Type B pancreatic cell (in vitro differentiated cells): ENCODE measurements at regions not wholly inside any gene's neighbourhood (a gene's known extent, or its start where the extent isn't known, plus 50 kb on each side); places are given as distances from the start of the nearest gene placed in this dataset.

Experiments
- DNase-seq: peaks from one replicate; pipeline ENCODE4 v3.0.0; 2021; ENCODE audit warnings: mixed read lengths; ENCODE audit not compliant: unreplicated experiment; ENCODE audit errors: extremely low spot score
- H3K27ac Mint-ChIP-seq: 2 replicates; pipeline ENCODE4 v1.8.0; 2021; ENCODE audit warnings: mild to moderate bottlenecking, mixed read lengths
- H3K27me3 Mint-ChIP-seq: 2 replicates; pipeline ENCODE4 v1.8.0; 2021; ENCODE audit warnings: mixed read lengths
- H3K36me3 Mint-ChIP-seq: 2 replicates; pipeline ENCODE4 v1.8.0; 2021; ENCODE audit warnings: mixed read lengths
- H3K4me1 Mint-ChIP-seq: one replicate; pipeline ENCODE4 v1.8.0; 2021; ENCODE audit warnings: mixed read lengths; ENCODE audit not compliant: unreplicated experiment
- H3K4me3 Mint-ChIP-seq: 2 replicates; pipeline ENCODE4 v1.8.0; 2021; ENCODE audit warnings: mild to moderate bottlenecking, mixed read lengths
- H3K9me3 Mint-ChIP-seq: 2 replicates; pipeline ENCODE4 v1.8.0; 2021; ENCODE audit warnings: mixed read lengths
- TF ChIP-seq, protein P1 (sequence below): fragments of 200-600 bp; sonication (generic); conservative IDR thresholded peaks from 2 replicates; pipeline ENCODE4 v1.5.0; 2021; ENCODE audit warnings: antibody characterized with exemption, mild to moderate bottlenecking

- no peaks in the 10 kb centered on the region for H3K36me3 Mint-ChIP-seq
- no peaks in the 10 kb centered on the region for H3K27me3 Mint-ChIP-seq
- peaks cover 14% of the 10 kb centered on the region for H3K4me1 Mint-ChIP-seq
- no peaks in the 10 kb centered on the region for H3K9me3 Mint-ChIP-seq
- TF ChIP-seq, protein P1, sequence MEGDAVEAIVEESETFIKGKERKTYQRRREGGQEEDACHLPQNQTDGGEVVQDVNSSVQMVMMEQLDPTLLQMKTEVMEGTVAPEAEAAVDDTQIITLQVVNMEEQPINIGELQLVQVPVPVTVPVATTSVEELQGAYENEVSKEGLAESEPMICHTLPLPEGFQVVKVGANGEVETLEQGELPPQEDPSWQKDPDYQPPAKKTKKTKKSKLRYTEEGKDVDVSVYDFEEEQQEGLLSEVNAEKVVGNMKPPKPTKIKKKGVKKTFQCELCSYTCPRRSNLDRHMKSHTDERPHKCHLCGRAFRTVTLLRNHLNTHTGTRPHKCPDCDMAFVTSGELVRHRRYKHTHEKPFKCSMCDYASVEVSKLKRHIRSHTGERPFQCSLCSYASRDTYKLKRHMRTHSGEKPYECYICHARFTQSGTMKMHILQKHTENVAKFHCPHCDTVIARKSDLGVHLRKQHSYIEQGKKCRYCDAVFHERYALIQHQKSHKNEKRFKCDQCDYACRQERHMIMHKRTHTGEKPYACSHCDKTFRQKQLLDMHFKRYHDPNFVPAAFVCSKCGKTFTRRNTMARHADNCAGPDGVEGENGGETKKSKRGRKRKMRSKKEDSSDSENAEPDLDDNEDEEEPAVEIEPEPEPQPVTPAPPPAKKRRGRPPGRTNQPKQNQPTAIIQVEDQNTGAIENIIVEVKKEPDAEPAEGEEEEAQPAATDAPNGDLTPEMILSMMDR = no peak
- no peak for DNase-seq
- H3K27ac Mint-ChIP-seq = no peak overlapping the region
- H3K4me3 Mint-ChIP-seq = peak overlapping the region; percentile 14
Observed at GRCh38 chr6:125444006-125444923, 142.5 kb upstream of the HDDC2 start.

- no peak for DNase-seq
- Mint-ChIP-seq H3K36me3 (no peaks in the 10 kb centered on the region), H3K9me3 (peaks cover 6% of the 10 kb centered on the region), H3K27ac (no peak overlapping the region), H3K27me3 (no peaks in the 10 kb centered on the region), H3K4me3 (peak overlapping the region; percentile 14), H3K4me1 (peaks cover 14% of the 10 kb centered on the region)
- TF ChIP-seq, protein P1 = no peak
Observed at GRCh38 chr6:125445054-125445453, 143.3 kb upstream of the HDDC2 start.

GRCh38 chr6:125446011-125446410, 144.2 kb upstream of the HDDC2 start:
- TF ChIP-seq, protein P1 = no peak
- Mint-ChIP-seq H3K9me3 (peaks cover 6% of the 10 kb centered on the region), H3K36me3 (no peaks in the 10 kb centered on the region), H3K27ac (no peak overlapping the region), H3K27me3 (no peaks in the 10 kb centered on the region), H3K4me3 (no peak overlapping the region), H3K4me1 (peaks cover 14% of the 10 kb centered on the region)
- no peak for DNase-seq

GRCh38 chr6:125451750-125452149, 150.0 kb upstream of the HDDC2 start:
- TF ChIP-seq, protein P1 = no peak
- H3K4me3 Mint-ChIP-seq = no peak overlapping the region
- H3K27ac Mint-ChIP-seq = no peak overlapping the region
- no peak for DNase-seq
- peaks cover 6% of the 10 kb centered on the region for H3K9me3 Mint-ChIP-seq
- no peaks in the 10 kb centered on the region for H3K36me3 Mint-ChIP-seq
- H3K27me3 Mint-ChIP-seq = no peaks in the 10 kb centered on the region
- no peaks in the 10 kb centered on the region for H3K4me1 Mint-ChIP-seq

DNA sequence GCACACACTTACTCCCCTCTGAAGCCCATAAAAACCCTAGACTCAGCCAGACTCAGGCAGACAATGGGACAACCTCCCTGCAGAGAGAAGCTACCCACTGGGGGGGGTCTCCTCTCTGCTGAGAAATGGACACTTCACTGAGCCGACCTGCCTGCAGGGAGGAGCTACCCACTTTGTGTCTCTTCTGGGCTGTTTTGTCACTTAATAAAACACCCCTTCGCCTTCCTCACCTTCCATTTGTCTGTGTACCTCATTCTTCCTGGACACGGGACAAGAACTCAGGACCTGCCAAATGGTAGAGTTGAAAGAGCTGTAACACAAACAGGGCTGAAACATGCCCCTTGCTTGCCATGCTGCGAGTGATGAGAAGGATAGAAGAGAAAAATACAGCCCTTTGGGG, 151.7 kb upstream of the HDDC2 start:
- no peak for DNase-seq
- H3K36me3 Mint-ChIP-seq = no peaks in the 10 kb centered on the region
- TF ChIP-seq, protein P1 = no peak
- H3K27me3 Mint-ChIP-seq = no peaks in the 10 kb centered on the region
- H3K27ac Mint-ChIP-seq = no peak overlapping the region
- peaks cover 6% of the 10 kb centered on the region for H3K9me3 Mint-ChIP-seq
- H3K4me1 Mint-ChIP-seq = no peaks in the 10 kb centered on the region
- H3K4me3 Mint-ChIP-seq = no peak overlapping the region
